Heart right ventricle (tissue), 16 donors: ENCODE measurements at regions not wholly inside any gene's neighbourhood (a gene's known extent, or its start where the extent isn't known, plus 50 kb on each side); places are given as distances from the start of the nearest gene placed in this dataset.

Experiments
- ATAC-seq, 8 donors: fragments of 200-7000 bp; cut with Tn5 transposase; one replicate each; pipeline ENCODE4 v1.9.1; 2020; ENCODE audit warnings: mild to moderate bottlenecking in 8 of 8, moderate library complexity in 8 of 8, moderate number of reproducible peaks in 1 of 8
- DNase-seq, 2 donors: peaks; one replicate each; pipeline ENCODE4 v3.0.0-alpha.2; 2020
- H3K27ac ChIP-seq, 10 donors: fragments of 200-600 bp; sonication (generic) in 2 of 10; one replicate each; pipeline versions ENCODE4 v1.5.0 to v1.8.0; 2020 to 2022; ENCODE audit warnings: mild to moderate bottlenecking in 3 of 10
- H3K27me3 ChIP-seq, 7 donors: fragments of 200-600 bp; one replicate each; pipeline ENCODE4 v1.8.0; 2021 to 2022; ENCODE audit warnings: mild to moderate bottlenecking in 2 of 7
- H3K36me3 ChIP-seq, 9 donors: fragments of 200-600 bp; sonication (generic) in 1 of 9; one replicate each; pipeline versions ENCODE4 v1.5.0 to v1.8.0; 2020 to 2022; ENCODE audit warnings: mild to moderate bottlenecking in 2 of 9
- H3K4me1 ChIP-seq, 9 donors: fragments of 200-600 bp; sonication (generic) in 1 of 9; one replicate each; pipeline versions ENCODE4 v1.5.0 to v1.8.0; 2020 to 2022; ENCODE audit warnings: mild to moderate bottlenecking in 4 of 9
- H3K4me3 ChIP-seq, 10 donors: fragments of 200-600 bp; sonication (generic) in 2 of 10; one replicate each; pipeline versions ENCODE4 v1.5.0 to v1.8.0; 2020 to 2022; ENCODE audit warnings: mild to moderate bottlenecking in 7 of 10, moderate library complexity in 2 of 10
- H3K9me3 ChIP-seq, 11 donors: fragments of 200-600 bp in 10 of 11; sonication (generic) in 2 of 11; one replicate each; pipeline versions ENCODE4 v1.5.0 to v1.8.0; 2013 to 2022; ENCODE audit warnings: mild to moderate bottlenecking in 2 of 11, control low read depth in 1 of 11, moderate library complexity in 1 of 11
- CTCF ChIP-seq, 9 donors: fragments of 200-600 bp; sonication (generic) in 2 of 9; IDR thresholded peaks; one replicate each; pipeline versions ENCODE4 v1.5.0 to v1.8.0; 2021 to 2022; ENCODE audit warnings: antibody characterized with exemption in 9 of 9, mild to moderate bottlenecking in 5 of 9, moderate library complexity in 1 of 9
- WGBS, 2 donors: extraction: QIAGEN DNeasy Blood & Tissue Kit; methylation state at CpG; one replicate each; pipeline ENCODE4 v1.1.7; 2013; ENCODE audit warnings: inconsistent platforms in 1 of 2; 5-methylcytosine and 5-hydroxymethylcytosine counted together
- intact Hi-C, 10 donors: fragments of 100-400 bp; cut with DNase I; formaldehyde crosslinking; loops; one replicate each; pipeline versions ENCODE4 v1.11.1 to v1.14.2; 2022
- donor health status: Arrhythmogenic right ventricular cardiomyopathy.
- donor health status: ischemic (EF 13 %, LVEDD 7.1; RV severe dilation, severe dysfunction).
- donor health status: healthy with polysubstance abuse.
- donor health status: DM: no; HTN: yes; CAD: no.
- donor health status: DM: no; HTN: no; CAD: no.
- donor health status: ischemic (EF 25% LVEDD 6.9; RV normal size, moderate dysfunction).
- donor health status: ischemic (EF 25% LVEDD 5.7; RV mildly dilated, moderate dysfunction).
- donor health status: healthy.
- donor health status: DM: yes; HTN: yes; CAD: no.
- donor health status: Ischemic cardiomyopathy.
- donor health status: ischemic (EF 35%, LVEDD 5.7; RV mildly dilated, moderate dysfunction).
- donor health status: nonischemic (EF 11% LVEDD 7.7; RV severe dilation, severe dysfunction).
- donor health status: DM: yes; HTN: yes; CAD: no.
- donor health status: PGD.
- donor health status: ischemic (EF 29% LVEDD 5.4; RV normal size, mild dysfunction).
- donor health status: nonischemic (EF 23%, LVEDD 6.1; RV moderate dilation, normal function).

- TF ChIP-seq CTCF (IDR thresholded peaks at IDR 0.05) = no peak
- intact Hi-C loops = no loop called here
Observed at GRCh38 chr4:149952101-149952500, 126.1 kb upstream of the DCLK2 start.

GRCh38 chr4:149952716-149953115, 125.5 kb upstream of the DCLK2 start:
- H3K27me3 ChIP-seq = no peaks in the 10 kb centered on the region
- no peak overlapping the region for H3K4me3 ChIP-seq
- 84 to 93% methylated on average over 5 of the region's 5 CpGs for WGBS, 2 donors
- DNase-seq (no peak), ATAC-seq (no peak)
- no peaks in the 10 kb centered on the region for H3K9me3 ChIP-seq
- no peaks in the 10 kb centered on the region for H3K36me3 ChIP-seq
- H3K4me1 ChIP-seq = no peaks in the 10 kb centered on the region
- no peak overlapping the region for H3K27ac ChIP-seq
- TF ChIP-seq CTCF (IDR thresholded peaks at IDR 0.05) = no peak
- intact Hi-C loops = no loop called here

More at GRCh38 chr4:149952101-149952500, 126.1 kb upstream of the DCLK2 start:
- DNase-seq = no peak
- Histone ChIP-seq H3K4me3 (no peak overlapping the region), H3K27ac (no peak overlapping the region), H3K36me3 (no peaks in the 10 kb centered on the region), H3K27me3 (no peaks in the 10 kb centered on the region), H3K9me3 (no peaks in the 10 kb centered on the region), H3K4me1 (no peaks in the 10 kb centered on the region)
- WGBS, 2 donors = 88 to 93% methylated on average over 1 of the region's 1 CpG
- no peak for ATAC-seq

- H3K4me1 ChIP-seq = no peaks in the 10 kb centered on the region
- no peak overlapping the region for H3K4me3 ChIP-seq
- no peak for ATAC-seq
- no peak for DNase-seq
- no peak for TF ChIP-seq CTCF (IDR thresholded peaks at IDR 0.05)
- no peaks in the 10 kb centered on the region for H3K36me3 ChIP-seq
- intact Hi-C loops = no loop called here
- no peaks in the 10 kb centered on the region for H3K27me3 ChIP-seq
- no peak overlapping the region for H3K27ac ChIP-seq
- WGBS, 2 donors = 75 to 78% methylated on average over 2 of the region's 2 CpGs
- H3K9me3 ChIP-seq = no peaks in the 10 kb centered on the region
Observed at GRCh38 chr4:149955780-149956390, 122.4 kb upstream of the DCLK2 start.

GRCh38 chr4:149956678-149957077, 121.6 kb upstream of the DCLK2 start:
- Histone ChIP-seq H3K27ac (no peak overlapping the region), H3K9me3 (no peaks in the 10 kb centered on the region), H3K4me1 (no peaks in the 10 kb centered on the region), H3K4me3 (no peak overlapping the region), H3K36me3 (no peaks in the 10 kb centered on the region), H3K27me3 (no peaks in the 10 kb centered on the region)
- no peak for DNase-seq
- ATAC-seq = no peak
- TF ChIP-seq CTCF (IDR thresholded peaks at IDR 0.05) = no peak
- intact Hi-C loops = no loop called here
- 93 to 95% methylated on average over 3 of the region's 3 CpGs for WGBS, 2 donors
